Spleen (tissue), 7 donors: ENCODE measurements at regions not wholly inside any gene's neighbourhood (a gene's known extent, or its start where the extent isn't known, plus 50 kb on each side); places are given as distances from the start of the nearest gene placed in this dataset.

Experiments
- CTCF ChIP-seq, 11 experiments: fragments of 200-600 bp in 7 of 11; fragments of 450-650 bp in 4 of 11; sonication (generic) in 4 of 11; IDR thresholded peaks in 8 of 11; conservative IDR thresholded peaks in 3 of 11; 1 replicate in 7 of 11; 2 replicates in 4 of 11; pipeline versions ENCODE4 v1.4.0 to v1.8.0; 2016 to 2021; ENCODE audit warnings: antibody characterized with exemption in 11 of 11, inconsistent platforms in 4 of 11, mild to moderate bottlenecking in 1 of 11
- POLR2A ChIP-seq, 3 donors: fragments of 450-650 bp; IDR thresholded peaks; one replicate each; pipeline ENCODE4 v1.5.1; 2017; ENCODE audit warnings: antibody characterized with exemption in 3 of 3, mild to moderate bottlenecking in 1 of 3
- donor health status: DM: no; HTN: no; CAD: no; lungs with moderate emphysema.
- donor health status: DM: no; HTN: no; CAD: no.
- donor health status: DM: no; HTN: no; CAD: no.

GRCh38 chr15:35702946-35703495 lies 157.1 kb upstream of the DPH6 start:
- TF ChIP-seq CTCF (IDR thresholded peaks at IDR 0.05 in 8 of 11, conservative IDR thresholded peaks at IDR 0.05 in 3 of 11) (no peak), POLR2A (IDR thresholded peaks at IDR 0.05) (no peak)
